SK-MEL-5 (cell line): ENCODE measurements at regions not wholly inside any gene's neighbourhood (a gene's known extent, or its start where the extent isn't known, plus 50 kb on each side); places are given as distances from the start of the nearest gene placed in this dataset.

ENCODE experiments used
- DNase-seq: peaks from one replicate; pipeline ENCODE4 v3.0.0-alpha.2; 2016; ENCODE audit warnings: low read depth, low spot score
- in situ Hi-C: cut with HindIII; loops from 2 replicates; pipeline ENCODE4 v1.10.0; 2016; ENCODE audit warnings: low sequenced_read_pairs, high pct_unique_total_duplicates, low pct_unique_long_range_greater_than_20kb

GRCh38 chr3:28575746-28576613, 227.4 kb upstream of the AZI2 start:
- no peak for DNase-seq
- in situ Hi-C loops, result no loop called here

- DNase-seq, result no peak
- in situ Hi-C loops, result no loop called here
Observed at GRCh38 chr3:28576614-28577200, 228.1 kb upstream of the AZI2 start.

GRCh38 chr3:28577941-28578500, 229.4 kb upstream of the AZI2 start:
- in situ Hi-C loops, result no loop called here
- DNase-seq, result no peak

GRCh38 chr3:28586325-28586724, 237.7 kb upstream of the AZI2 start:
- DNase-seq, result peak; percentile 4

GRCh38 chr3:28587723-28588122, 239.1 kb upstream of the AZI2 start:
- in situ Hi-C loops, result no loop called here
- no peak for DNase-seq

More at GRCh38 chr3:28586325-28586724, 237.7 kb upstream of the AZI2 start:
- in situ Hi-C loops, result no loop called here

- DNase-seq, result peak; percentile 8
- in situ Hi-C loops, result no loop called here
Observed at GRCh38 chr3:28590216-28590615, 241.6 kb upstream of the AZI2 start.

GRCh38 chr3:28590860-28591259, 242.2 kb upstream of the AZI2 start:
- peak; percentile 4 for DNase-seq
- in situ Hi-C loops, result no loop called here

- peak; percentile 26 for DNase-seq
- in situ Hi-C loops, result no loop called here
Observed at GRCh38 chr3:28595372-28595771, 246.7 kb upstream of the AZI2 start.

- in situ Hi-C loops, result no loop called here
Observed at GRCh38 chr3:28597452-28597851, 248.8 kb upstream of the AZI2 start.

GRCh38 chr3:28598165-28598564, 249.5 kb upstream of the AZI2 start:
- in situ Hi-C loops, result no loop called here
- no peak for DNase-seq

More at GRCh38 chr3:28597452-28597851, 248.8 kb upstream of the AZI2 start:
- DNase-seq, result no peak

GRCh38 chr3:28601291-28601690, 252.7 kb upstream of the AZI2 start:
- in situ Hi-C loops, result no loop called here
- no peak for DNase-seq

GRCh38 chr3:28606283-28606682, 257.7 kb upstream of the AZI2 start:
- in situ Hi-C loops, result no loop called here
- DNase-seq, result no peak

- in situ Hi-C loops, result no loop called here
- DNase-seq, result no peak
Observed at GRCh38 chr3:28612232-28612631, 263.6 kb upstream of the AZI2 start.

GRCh38 chr3:28613511-28614106, 265.0 kb upstream of the AZI2 start:
- no peak for DNase-seq
- in situ Hi-C loops, result no loop called here

- no peak for DNase-seq
- in situ Hi-C loops, result no loop called here
Observed at GRCh38 chr3:28615071-28615470, 266.4 kb upstream of the AZI2 start.

- in situ Hi-C loops, result no loop called here
- no peak for DNase-seq
Observed at GRCh38 chr3:28615971-28616370, 267.3 kb upstream of the AZI2 start.

- DNase-seq, result no peak
- in situ Hi-C loops, result no loop called here
Observed at GRCh38 chr3:28617821-28618220, 269.2 kb upstream of the AZI2 start.

GRCh38 chr3:28623106-28623505, 274.5 kb upstream of the AZI2 start:
- in situ Hi-C loops, result no loop called here
- DNase-seq, result no peak
